ENCODE measurements at regions not wholly inside any gene's neighbourhood (a gene's known extent, or its start where the extent isn't known, plus 50 kb on each side); places are given as distances from the start of the nearest gene placed in this dataset.

DNA sequence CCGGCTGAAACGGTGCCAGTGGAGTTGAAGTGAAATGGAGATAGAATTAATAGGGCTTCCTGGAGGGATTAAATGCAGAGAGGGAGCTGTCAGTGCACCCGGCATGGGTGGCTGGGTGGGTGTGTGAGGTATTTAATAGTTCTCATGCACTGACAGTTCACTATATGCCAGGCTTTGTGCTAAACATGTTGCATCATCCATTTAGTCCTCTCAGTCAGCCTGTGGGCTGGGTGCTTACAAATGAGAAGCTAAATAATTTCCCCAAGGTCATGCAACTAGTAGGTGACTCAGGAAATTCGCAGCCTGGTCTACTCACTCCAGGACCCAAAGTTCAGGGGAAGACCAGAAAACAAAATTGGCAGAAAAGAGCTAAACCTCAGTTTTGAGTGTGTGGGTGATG is 63.5 kb upstream of the SPATA13 start:
- Mint-ChIP-seq H3K9me3 (no peaks in the 10 kb centered on the region), H3K4me3 (no peak overlapping the region), H3K27ac (no peak overlapping the region), H3K27me3 (ENCODE audit: low read depth in 2 of 2) (peaks cover 5 to 11% of the 10 kb centered on the region in 2 donors), H3K4me1 (no peaks in the 10 kb centered on the region), H3K36me3 (no peaks in the 10 kb centered on the region)
- WGBS (ENCODE audit: insufficient coverage): 85% methylated on average over 4 of the region's 4 CpGs
- intact Hi-C loops (cut with micrococcal nuclease): no loop called here
- no peaks in the 10 kb centered on the region for H3K4me1 ChIP-seq (ENCODE audit: control insufficient read depth, insufficient read depth, low read length)
- TF ChIP-seq, protein P1, sequence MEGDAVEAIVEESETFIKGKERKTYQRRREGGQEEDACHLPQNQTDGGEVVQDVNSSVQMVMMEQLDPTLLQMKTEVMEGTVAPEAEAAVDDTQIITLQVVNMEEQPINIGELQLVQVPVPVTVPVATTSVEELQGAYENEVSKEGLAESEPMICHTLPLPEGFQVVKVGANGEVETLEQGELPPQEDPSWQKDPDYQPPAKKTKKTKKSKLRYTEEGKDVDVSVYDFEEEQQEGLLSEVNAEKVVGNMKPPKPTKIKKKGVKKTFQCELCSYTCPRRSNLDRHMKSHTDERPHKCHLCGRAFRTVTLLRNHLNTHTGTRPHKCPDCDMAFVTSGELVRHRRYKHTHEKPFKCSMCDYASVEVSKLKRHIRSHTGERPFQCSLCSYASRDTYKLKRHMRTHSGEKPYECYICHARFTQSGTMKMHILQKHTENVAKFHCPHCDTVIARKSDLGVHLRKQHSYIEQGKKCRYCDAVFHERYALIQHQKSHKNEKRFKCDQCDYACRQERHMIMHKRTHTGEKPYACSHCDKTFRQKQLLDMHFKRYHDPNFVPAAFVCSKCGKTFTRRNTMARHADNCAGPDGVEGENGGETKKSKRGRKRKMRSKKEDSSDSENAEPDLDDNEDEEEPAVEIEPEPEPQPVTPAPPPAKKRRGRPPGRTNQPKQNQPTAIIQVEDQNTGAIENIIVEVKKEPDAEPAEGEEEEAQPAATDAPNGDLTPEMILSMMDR (IDR thresholded peaks at IDR 0.05): no peak
- H3K27me3 ChIP-seq (ENCODE audit: control insufficient read depth, insufficient read depth, low read length): no peaks in the 10 kb centered on the region
- no peaks in the 10 kb centered on the region for H3K36me3 ChIP-seq (ENCODE audit: control insufficient read depth, insufficient read depth, low read length)
- DNase-seq (no peak), ATAC-seq (no peak)
- H3K9me3 ChIP-seq (ENCODE audit: control insufficient read depth, insufficient read depth, low read length): no peaks in the 10 kb centered on the region
- H3K4me3 ChIP-seq (ENCODE audit: low read length): no peak overlapping the region
- H3K27ac ChIP-seq (ENCODE audit: low read length): no peak overlapping the region

DNA sequence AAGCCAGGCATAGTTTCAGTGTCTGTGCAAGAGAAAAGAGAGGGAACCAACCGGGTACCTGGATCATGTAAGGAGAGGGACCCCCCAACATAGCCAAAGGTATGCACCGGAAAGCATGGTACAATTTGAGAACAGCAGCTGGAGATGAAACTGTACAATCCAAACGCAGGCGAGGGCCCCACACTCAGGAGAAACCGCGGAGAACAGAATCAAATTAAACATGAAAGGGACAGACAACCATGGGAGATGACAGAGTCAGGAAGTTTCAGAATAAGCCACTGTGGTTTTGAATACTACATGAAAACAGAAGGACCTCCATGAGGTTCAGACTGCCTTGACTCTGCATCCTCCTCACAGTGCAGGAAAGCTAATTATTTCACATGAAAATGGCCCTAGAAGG is 62.9 kb upstream of the SPATA13 start:
- H3K36me3 Mint-ChIP-seq: no peaks in the 10 kb centered on the region
- Histone ChIP-seq H3K4me1 (ENCODE audit: control insufficient read depth, insufficient read depth, low read length) (no peaks in the 10 kb centered on the region), H3K27me3 (ENCODE audit: control insufficient read depth, insufficient read depth, low read length) (no peaks in the 10 kb centered on the region), H3K9me3 (ENCODE audit: control insufficient read depth, insufficient read depth, low read length) (no peaks in the 10 kb centered on the region), H3K27ac (ENCODE audit: low read length) (no peak overlapping the region), H3K4me3 (ENCODE audit: low read length) (no peak overlapping the region), H3K36me3 (ENCODE audit: control insufficient read depth, insufficient read depth, low read length) (no peaks in the 10 kb centered on the region)
- no peaks in the 10 kb centered on the region for H3K9me3 Mint-ChIP-seq
- H3K27me3 Mint-ChIP-seq (ENCODE audit: low read depth in 2 of 2): peaks cover 5 to 11% of the 10 kb centered on the region in 2 donors
- no peak for ATAC-seq
- WGBS (ENCODE audit: insufficient coverage): 30% methylated on average over 6 of the region's 6 CpGs
- H3K27ac Mint-ChIP-seq: no peak overlapping the region
- peak in 1 of 2 donors; percentile 27 for DNase-seq
- H3K4me1 Mint-ChIP-seq: no peaks in the 10 kb centered on the region
- H3K4me3 Mint-ChIP-seq: no peak overlapping the region
- intact Hi-C loops (cut with micrococcal nuclease): no loop called here
- TF ChIP-seq, protein P1 (IDR thresholded peaks at IDR 0.05): no peak

DNA sequence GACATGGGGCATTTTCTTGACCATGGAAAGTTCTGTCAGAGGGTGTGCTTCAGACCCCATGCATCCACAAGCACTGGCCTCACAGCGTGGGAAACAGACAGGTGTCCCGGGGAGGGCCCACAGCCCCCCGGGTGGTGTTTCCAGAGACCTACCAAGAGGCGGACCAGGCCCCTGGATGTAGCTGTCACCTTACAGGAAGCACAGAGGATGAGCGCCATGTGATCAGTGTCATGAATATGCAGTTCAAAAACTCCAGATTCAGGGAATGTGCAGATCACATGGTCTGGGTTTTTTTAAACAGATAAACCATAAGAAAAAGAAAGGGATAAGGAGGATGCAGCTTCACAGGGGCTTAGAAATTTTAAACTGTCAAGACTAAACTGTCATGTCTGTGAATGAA is 61.0 kb upstream of the SPATA13 start:
- peaks cover 8 to 18% of the 10 kb centered on the region in 2 donors for H3K27me3 Mint-ChIP-seq (ENCODE audit: low read depth in 2 of 2)
- TF ChIP-seq, protein P1 (IDR thresholded peaks at IDR 0.05): no peak
- Histone ChIP-seq H3K36me3 (ENCODE audit: control insufficient read depth, insufficient read depth, low read length) (no peaks in the 10 kb centered on the region), H3K4me3 (ENCODE audit: low read length) (no peak overlapping the region), H3K9me3 (ENCODE audit: control insufficient read depth, insufficient read depth, low read length) (no peaks in the 10 kb centered on the region), H3K27ac (ENCODE audit: low read length) (no peak overlapping the region), H3K4me1 (ENCODE audit: control insufficient read depth, insufficient read depth, low read length) (no peaks in the 10 kb centered on the region), H3K27me3 (ENCODE audit: control insufficient read depth, insufficient read depth, low read length) (no peaks in the 10 kb centered on the region)
- H3K4me3 Mint-ChIP-seq: no peak overlapping the region
- no peaks in the 10 kb centered on the region for H3K36me3 Mint-ChIP-seq
- WGBS (ENCODE audit: insufficient coverage): 84% methylated on average over 5 of the region's 5 CpGs
- H3K9me3 Mint-ChIP-seq: no peaks in the 10 kb centered on the region
- intact Hi-C loops (cut with micrococcal nuclease): no loop called here
- no peaks in the 10 kb centered on the region for H3K4me1 Mint-ChIP-seq
- ATAC-seq (no peak), DNase-seq (no peak)
- no peak overlapping the region for H3K27ac Mint-ChIP-seq

DNA sequence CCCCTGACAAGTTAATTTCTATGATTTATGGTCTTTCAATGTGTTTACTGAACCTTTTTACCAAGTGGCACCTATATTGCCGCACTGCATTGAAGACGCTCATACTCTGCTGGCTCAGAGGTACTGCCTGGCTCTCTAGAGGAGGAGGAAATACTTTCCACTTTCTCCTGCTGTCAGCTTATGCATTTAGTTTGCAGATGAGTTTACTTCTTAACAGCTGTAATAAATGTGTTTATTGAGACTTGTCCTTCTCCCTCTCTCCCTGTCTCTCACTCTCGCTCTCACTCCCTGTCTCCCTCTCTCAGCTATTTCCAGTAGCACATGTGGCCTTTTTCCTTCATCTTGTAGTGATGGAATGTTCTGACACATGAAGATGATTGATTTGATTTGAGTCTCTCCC is 60.3 kb upstream of the SPATA13 start:
- no peak overlapping the region for H3K4me3 ChIP-seq (ENCODE audit: low read length)
- Mint-ChIP-seq H3K27ac (no peak overlapping the region), H3K4me3 (no peak overlapping the region), H3K36me3 (no peaks in the 10 kb centered on the region), H3K27me3 (ENCODE audit: low read depth in 2 of 2) (peaks cover 8 to 18% of the 10 kb centered on the region in 2 donors), H3K9me3 (no peaks in the 10 kb centered on the region), H3K4me1 (no peaks in the 10 kb centered on the region)
- DNase-seq (no peak), ATAC-seq (no peak)
- no peaks in the 10 kb centered on the region for H3K36me3 ChIP-seq (ENCODE audit: control insufficient read depth, insufficient read depth, low read length)
- TF ChIP-seq, protein P1 (IDR thresholded peaks at IDR 0.05): no peak
- 89% methylated on average over 2 of the region's 3 CpGs for WGBS (ENCODE audit: insufficient coverage)
- no peak overlapping the region for H3K27ac ChIP-seq (ENCODE audit: low read length)
- intact Hi-C loops (cut with micrococcal nuclease): no loop called here
- H3K27me3 ChIP-seq (ENCODE audit: control insufficient read depth, insufficient read depth, low read length): no peaks in the 10 kb centered on the region
- no peaks in the 10 kb centered on the region for H3K9me3 ChIP-seq (ENCODE audit: control insufficient read depth, insufficient read depth, low read length)
- H3K4me1 ChIP-seq (ENCODE audit: control insufficient read depth, insufficient read depth, low read length): no peaks in the 10 kb centered on the region
